Testis (tissue), 2 donors: ENCODE measurements at regions not wholly inside any gene's neighbourhood (a gene's known extent, or its start where the extent isn't known, plus 50 kb on each side); places are given as distances from the start of the nearest gene placed in this dataset.

Experiments
- POLR2A ChIP-seq: fragments of 450-650 bp; IDR thresholded peaks from one replicate; pipeline ENCODE4 v1.6.1; 2017; ENCODE audit warnings: antibody characterized with exemption, mild to moderate bottlenecking, moderate library complexity
- TF ChIP-seq, protein P1 (sequence below), 3 experiments: fragments of 450-650 bp in 2 of 3; fragments of 200-600 bp in 1 of 3; sonication (generic) in 1 of 3; IDR thresholded peaks; one replicate each; pipeline ENCODE4 v1.5.1; 2016 to 2019; ENCODE audit warnings: antibody characterized with exemption in 3 of 3, mild to moderate bottlenecking in 2 of 3, moderate library complexity in 1 of 3

DNA sequence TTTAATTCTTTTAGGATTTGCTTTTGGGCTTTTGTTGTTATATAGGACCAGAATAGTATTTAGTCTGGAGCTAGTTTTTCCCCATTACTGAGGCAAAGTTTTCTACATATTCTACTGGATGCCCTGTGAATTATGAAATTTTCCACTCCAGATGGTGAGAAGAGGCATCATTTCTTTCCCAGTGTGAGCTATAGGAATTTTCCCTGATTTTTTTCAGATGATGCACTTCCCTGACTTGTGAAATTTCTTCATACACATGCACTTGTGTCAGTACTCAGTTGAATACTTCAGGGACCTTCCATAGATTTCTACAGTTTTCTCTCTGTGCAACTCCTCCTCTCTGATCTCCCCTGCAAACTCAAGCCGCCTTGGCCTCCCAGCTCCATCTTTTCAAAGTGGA, 73.7 kb upstream of the SLCO2A1 start:
- TF ChIP-seq, protein P1, sequence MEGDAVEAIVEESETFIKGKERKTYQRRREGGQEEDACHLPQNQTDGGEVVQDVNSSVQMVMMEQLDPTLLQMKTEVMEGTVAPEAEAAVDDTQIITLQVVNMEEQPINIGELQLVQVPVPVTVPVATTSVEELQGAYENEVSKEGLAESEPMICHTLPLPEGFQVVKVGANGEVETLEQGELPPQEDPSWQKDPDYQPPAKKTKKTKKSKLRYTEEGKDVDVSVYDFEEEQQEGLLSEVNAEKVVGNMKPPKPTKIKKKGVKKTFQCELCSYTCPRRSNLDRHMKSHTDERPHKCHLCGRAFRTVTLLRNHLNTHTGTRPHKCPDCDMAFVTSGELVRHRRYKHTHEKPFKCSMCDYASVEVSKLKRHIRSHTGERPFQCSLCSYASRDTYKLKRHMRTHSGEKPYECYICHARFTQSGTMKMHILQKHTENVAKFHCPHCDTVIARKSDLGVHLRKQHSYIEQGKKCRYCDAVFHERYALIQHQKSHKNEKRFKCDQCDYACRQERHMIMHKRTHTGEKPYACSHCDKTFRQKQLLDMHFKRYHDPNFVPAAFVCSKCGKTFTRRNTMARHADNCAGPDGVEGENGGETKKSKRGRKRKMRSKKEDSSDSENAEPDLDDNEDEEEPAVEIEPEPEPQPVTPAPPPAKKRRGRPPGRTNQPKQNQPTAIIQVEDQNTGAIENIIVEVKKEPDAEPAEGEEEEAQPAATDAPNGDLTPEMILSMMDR (IDR thresholded peaks at IDR 0.05) = no peak
- no peak for TF ChIP-seq POLR2A
